ENCODE measurements at regions not wholly inside any gene's neighbourhood (a gene's known extent, or its start where the extent isn't known, plus 50 kb on each side); places are given as distances from the start of the nearest gene placed in this dataset.

DNA sequence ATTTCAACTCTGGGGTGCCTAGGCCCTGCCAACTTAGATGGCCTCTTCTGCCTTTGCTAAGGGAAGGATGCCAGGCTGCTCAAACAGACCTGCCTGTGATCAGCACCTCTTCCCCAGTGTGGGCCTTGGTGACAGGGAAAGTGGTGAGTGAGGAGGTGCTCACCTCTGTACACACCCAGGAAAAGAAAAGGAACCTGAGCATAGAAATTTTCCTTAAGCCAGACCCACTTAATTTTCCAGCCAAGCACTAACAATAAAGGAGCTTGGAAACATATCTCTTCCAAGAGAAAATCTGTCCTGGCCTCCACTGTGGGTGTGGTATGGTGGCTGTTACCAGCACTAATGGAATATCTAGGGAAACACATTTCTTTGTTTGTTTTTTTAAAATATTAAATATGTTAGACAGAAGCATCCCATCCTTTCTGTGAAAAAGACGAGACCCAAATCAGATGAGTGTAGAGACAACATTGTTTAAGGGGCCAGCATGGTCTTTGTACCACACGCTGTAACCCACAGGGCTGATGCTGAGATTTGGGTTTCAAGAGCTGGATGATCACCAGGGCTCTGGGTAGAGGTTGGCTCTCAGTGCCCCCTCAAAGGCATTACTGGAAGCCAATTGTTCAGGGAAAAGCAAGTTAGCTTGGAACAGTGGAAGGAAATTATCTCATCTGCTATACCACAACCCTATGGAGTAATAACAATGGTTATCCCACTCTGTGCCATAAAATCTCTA, 472.2 kb downstream of the INSC start:
- no peak overlapping the region for H2BK20ac ChIP-seq (ENCODE audit: low read depth, low read length, poor library complexity, severe bottlenecking)
- no peaks in the 10 kb centered on the region for H3K27me3 ChIP-seq (ENCODE audit: insufficient read depth, low read length)
- Mint-ChIP-seq H3K9me3 (no peaks in the 10 kb centered on the region; a peak in 1 of 5 replicates), H3K4me3 (no peak overlapping the region), H3K36me3 (ENCODE audit: insufficient read depth in 1 of 3, low read depth in 3 of 3) (no peaks in the 10 kb centered on the region; a peak in 1 of 7 replicates), H3K4me1 (peaks cover 0 to 4% of the 10 kb centered on the region in 2 experiments; a peak in 2 of 4 replicates), H3K27me3 (ENCODE audit: low read depth) (peaks cover 2% of the 10 kb centered on the region; the same call in 1 of the 2 replicates), H3K27ac (no peak overlapping the region)
- no peak overlapping the region for H3K4ac ChIP-seq (ENCODE audit: low read depth, low read length)
- H3K79me1 ChIP-seq (ENCODE audit: insufficient read depth, low read depth, low read length, poor library complexity, severe bottlenecking) = no peaks in the 10 kb centered on the region
- no peaks in the 10 kb centered on the region for H3K79me2 ChIP-seq (ENCODE audit: insufficient read depth, low read length)
- H2BK120ac ChIP-seq (ENCODE audit: low read depth, low read length, poor library complexity, severe bottlenecking) = no peak overlapping the region
- DNase-seq = no peak
- H4K8ac ChIP-seq (replicated peaks; ENCODE audit: insufficient read length, low read depth, low read length) = no peak overlapping the region
- no peak overlapping the region for H2AK5ac ChIP-seq (ENCODE audit: insufficient read length, low read length)
- H3K14ac ChIP-seq (ENCODE audit: insufficient read depth, low read length) = no peak overlapping the region; the same call in 1 of the 2 replicates
- H3K4me1 ChIP-seq (ENCODE audit: insufficient read depth, low read length) = no peaks in the 10 kb centered on the region
- no peak overlapping the region for H4K91ac ChIP-seq (ENCODE audit: insufficient read length, low read depth, low read length)
- H3K9me3 ChIP-seq (ENCODE audit: control insufficient read depth, low read depth, low read length) = no peaks in the 10 kb centered on the region
- no peak overlapping the region for H3K56ac ChIP-seq (ENCODE audit: insufficient read length, low read depth, low read length)
- no peak overlapping the region for H2BK15ac ChIP-seq (ENCODE audit: low read depth, low read length)
- H2BK12ac ChIP-seq (ENCODE audit: insufficient read length, low read depth, low read length) = no peak overlapping the region
- no CpG with 5 or more reads among the region's 2 CpGs for WGBS (ENCODE audit: extremely low coverage, insufficient read length, low lambda C conversion rate)
- H3K23ac ChIP-seq (ENCODE audit: insufficient read length, low read depth, low read length) = no peak overlapping the region
- TF ChIP-seq CTCF (conservative IDR thresholded peaks at IDR 0.05) = no peak
- H3K4me2 ChIP-seq (ENCODE audit: insufficient read depth, insufficient read length, low read length) = no peak overlapping the region
- no peak overlapping the region for H3K9ac ChIP-seq (ENCODE audit: extremely low read depth, insufficient read length, low read length)
- no peaks in the 10 kb centered on the region for H3K23me2 ChIP-seq (ENCODE audit: insufficient read length, low read depth, low read length, poor library complexity, severe bottlenecking)
- no peak overlapping the region for H3T11ph ChIP-seq (ENCODE audit: low read length)
- no peak overlapping the region for H3K27ac ChIP-seq (ENCODE audit: insufficient read length, low read depth, low read length)
- no peak overlapping the region for H3K18ac ChIP-seq (ENCODE audit: insufficient read length, low read depth, low read length)
- no peaks in the 10 kb centered on the region for H4K20me1 ChIP-seq (ENCODE audit: control insufficient read depth, insufficient read depth, insufficient read length)
- no peak overlapping the region for H4K5ac ChIP-seq (ENCODE audit: insufficient read length, low read depth, low read length)
- no peak overlapping the region for H2BK5ac ChIP-seq (ENCODE audit: insufficient read length, low read length)
- no peak overlapping the region for H2AFZ ChIP-seq (ENCODE audit: low read length)

All from H9 (cell line).